ENCODE measurements at regions not wholly inside any gene's neighbourhood (a gene's known extent, or its start where the extent isn't known, plus 50 kb on each side); places are given as distances from the start of the nearest gene placed in this dataset.

- Histone ChIP-seq H3K27ac (no peak overlapping the region), H3K9me3 (no peaks in the 10 kb centered on the region), H3K4me3 (ENCODE audit: low read depth in 1 of 2, low read length in 1 of 2) (no peak overlapping the region), H3K4me1 (ENCODE audit: control insufficient read depth in 1 of 2, insufficient read depth in 1 of 2, low read depth in 1 of 2, low read length in 1 of 2) (no peaks in the 10 kb centered on the region), H3K36me3 (no peaks in the 10 kb centered on the region), H3K27me3 (no peaks in the 10 kb centered on the region)
- TF ChIP-seq CTCF (IDR thresholded peaks at IDR 0.05): no peak
Measured at GRCh38 chr14:38044710-38045109, 163.0 kb upstream of the SSTR1 start.

GRCh38 chr14:38045461-38045860, 162.2 kb upstream of the SSTR1 start:
- no peak for TF ChIP-seq CTCF (IDR thresholded peaks at IDR 0.05)
- Histone ChIP-seq H3K36me3 (no peaks in the 10 kb centered on the region), H3K4me1 (ENCODE audit: control insufficient read depth in 1 of 2, insufficient read depth in 1 of 2, low read depth in 1 of 2, low read length in 1 of 2) (no peaks in the 10 kb centered on the region), H3K27me3 (no peaks in the 10 kb centered on the region), H3K9me3 (no peaks in the 10 kb centered on the region), H3K4me3 (ENCODE audit: low read depth in 1 of 2, low read length in 1 of 2) (no peak overlapping the region), H3K27ac (no peak overlapping the region)

GRCh38 chr14:38046160-38046559, 161.5 kb upstream of the SSTR1 start:
- no peak overlapping the region for H3K27ac ChIP-seq
- no peak for TF ChIP-seq CTCF (IDR thresholded peaks at IDR 0.05)
- H3K4me1 ChIP-seq (ENCODE audit: control insufficient read depth in 1 of 2, insufficient read depth in 1 of 2, low read depth in 1 of 2, low read length in 1 of 2): no peaks in the 10 kb centered on the region
- H3K27me3 ChIP-seq: no peaks in the 10 kb centered on the region
- H3K9me3 ChIP-seq: no peaks in the 10 kb centered on the region
- no peak overlapping the region for H3K4me3 ChIP-seq (ENCODE audit: low read depth in 1 of 2, low read length in 1 of 2)
- no peaks in the 10 kb centered on the region for H3K36me3 ChIP-seq

GRCh38 chr14:38047195-38047902, 160.4 kb upstream of the SSTR1 start:
- Histone ChIP-seq H3K27me3 (no peaks in the 10 kb centered on the region), H3K9me3 (no peaks in the 10 kb centered on the region), H3K27ac (no peak overlapping the region), H3K4me3 (ENCODE audit: low read depth in 1 of 2, low read length in 1 of 2) (no peak overlapping the region), H3K36me3 (no peaks in the 10 kb centered on the region), H3K4me1 (ENCODE audit: control insufficient read depth in 1 of 2, insufficient read depth in 1 of 2, low read depth in 1 of 2, low read length in 1 of 2) (no peaks in the 10 kb centered on the region)
- TF ChIP-seq CTCF (IDR thresholded peaks at IDR 0.05): no peak

- Histone ChIP-seq H3K9me3 (no peaks in the 10 kb centered on the region), H3K36me3 (no peaks in the 10 kb centered on the region), H3K27ac (no peak overlapping the region), H3K27me3 (no peaks in the 10 kb centered on the region), H3K4me1 (ENCODE audit: control insufficient read depth in 1 of 2, insufficient read depth in 1 of 2, low read depth in 1 of 2, low read length in 1 of 2) (peaks cover 2 to 5% of the 10 kb centered on the region in 2 experiments), H3K4me3 (ENCODE audit: low read depth in 1 of 2, low read length in 1 of 2) (no peak overlapping the region)
- no peak for TF ChIP-seq CTCF (IDR thresholded peaks at IDR 0.05)
Measured at GRCh38 chr14:38053666-38054065, 154.0 kb upstream of the SSTR1 start.
